K562 (cell line): ENCODE measurements at regions not wholly inside any gene's neighbourhood (a gene's known extent, or its start where the extent isn't known, plus 50 kb on each side); places are given as distances from the start of the nearest gene placed in this dataset.

Experiments
- HNRNPUL1 ChIP-seq: fragments of 200-400 bp; formaldehyde crosslinking; IDR thresholded peaks from 2 replicates; pipeline ENCODE4 v1.6.1; 2017; ENCODE audit warnings: low read length
- ZZZ3 ChIP-seq: fragments of 450-650 bp; IDR thresholded peaks from 2 replicates; pipeline ENCODE4 v1.6.1; 2016; ENCODE audit warnings: antibody characterized with exemption, mild to moderate bottlenecking, moderate library complexity

- no peak for TF ChIP-seq HNRNPUL1
- no peak for TF ChIP-seq ZZZ3
Observed at GRCh38 chr19:31179471-31179852, 169.8 kb downstream of the TSHZ3 start.
